ENCODE measurements at regions not wholly inside any gene's neighbourhood (a gene's known extent, or its start where the extent isn't known, plus 50 kb on each side); places are given as distances from the start of the nearest gene placed in this dataset.

GRCh38 chr4:12846368-12846767 is 637.8 kb downstream of the RAB28 start:
- H3K4me1 ChIP-seq (replicated peaks; ENCODE audit: insufficient read depth): no peaks in the 10 kb centered on the region
- H3K9me3 ChIP-seq (ENCODE audit: insufficient read depth, low read depth): no peaks in the 10 kb centered on the region
- H3K27ac ChIP-seq: no peak overlapping the region
- H3K27me3 ChIP-seq (ENCODE audit: insufficient read depth, low read depth): no peaks in the 10 kb centered on the region
- intact Hi-C loops (cut with micrococcal nuclease; ENCODE audit: unreplicated experiment): no loop called here
- no TSS peak for BruUV-seq (replicated peaks)
- ChIA-PET POLR2A (ENCODE audit: unreplicated experiment) (no interaction called here), CTCF (no interaction called here)
- no peaks in the 10 kb centered on the region for H3K9me2 ChIP-seq (ENCODE audit: insufficient read depth)
- TF ChIP-seq EZH2 (IDR thresholded peaks at IDR 0.05; ENCODE audit: low read depth) (no peak), CTCF (conservative IDR thresholded peaks at IDR 0.05) (no peak)
- H3K36me3 ChIP-seq (ENCODE audit: low read depth): no peaks in the 10 kb centered on the region
- no peak overlapping the region for H2AFZ ChIP-seq
- H3K4me3 ChIP-seq: no peak overlapping the region
- no peaks in the 10 kb centered on the region for H4K20me1 ChIP-seq (ENCODE audit: insufficient read depth)
- no peaks in the 10 kb centered on the region for H3F3A ChIP-seq (ENCODE audit: insufficient read depth, low read depth)
- H3K79me2 ChIP-seq (ENCODE audit: low read depth): no peaks in the 10 kb centered on the region
- DNase-seq: no peak
- H3K4me2 ChIP-seq: no peak overlapping the region

DNA sequence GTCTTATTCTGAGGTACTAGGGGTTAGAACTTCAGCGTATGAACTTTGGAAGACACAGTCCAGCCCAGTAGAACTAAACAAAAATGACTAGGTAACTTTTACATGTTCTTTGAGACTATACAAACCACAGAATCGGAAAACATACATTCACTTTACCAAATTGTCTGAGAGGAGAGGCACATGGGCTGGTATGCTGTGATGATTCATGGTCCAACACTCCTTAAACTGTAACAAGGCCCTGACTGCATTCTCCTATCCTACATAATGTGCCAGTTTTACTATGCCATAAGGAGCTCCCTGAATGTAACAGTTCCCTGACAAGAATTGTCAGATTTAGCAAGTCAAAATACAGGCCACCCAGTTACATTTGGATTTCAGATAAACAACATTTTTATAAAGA is 640.0 kb downstream of the RAB28 start:
- intact Hi-C loops (cut with micrococcal nuclease; ENCODE audit: unreplicated experiment): no loop called here
- no peak for DNase-seq
- CTCF ChIA-PET: no interaction called here

GRCh38 chr4:12827966-12828365 is 656.2 kb downstream of the RAB28 start:
- Histone ChIP-seq H3K27ac (no peak overlapping the region), H3F3A (ENCODE audit: insufficient read depth, low read depth) (no peaks in the 10 kb centered on the region), H3K4me1 (replicated peaks; ENCODE audit: insufficient read depth) (no peaks in the 10 kb centered on the region), H4K20me1 (ENCODE audit: insufficient read depth) (no peaks in the 10 kb centered on the region), H3K9me2 (ENCODE audit: insufficient read depth) (no peaks in the 10 kb centered on the region), H3K36me3 (ENCODE audit: low read depth) (no peaks in the 10 kb centered on the region), H3K9me3 (ENCODE audit: insufficient read depth, low read depth) (no peaks in the 10 kb centered on the region), H3K27me3 (ENCODE audit: insufficient read depth, low read depth) (no peaks in the 10 kb centered on the region), H2AFZ (no peak overlapping the region), H3K79me2 (ENCODE audit: low read depth) (no peaks in the 10 kb centered on the region), H3K4me2 (no peak overlapping the region), H3K4me3 (no peak overlapping the region)
- DNase-seq: no peak
- POLR2A ChIA-PET (ENCODE audit: unreplicated experiment): no interaction called here
- CTCF ChIA-PET: no interaction called here
- intact Hi-C loops (cut with micrococcal nuclease; ENCODE audit: unreplicated experiment): no loop called here
- no peak for TF ChIP-seq EZH2 (IDR thresholded peaks at IDR 0.05; ENCODE audit: low read depth)
- no peak for TF ChIP-seq CTCF (conservative IDR thresholded peaks at IDR 0.05)
- BruUV-seq (replicated peaks): no TSS peak

More for the DNA sequence above, 640.0 kb downstream of the RAB28 start:
- Histone ChIP-seq H3F3A (ENCODE audit: insufficient read depth, low read depth) (no peaks in the 10 kb centered on the region), H3K4me2 (no peak overlapping the region), H3K27ac (no peak overlapping the region), H3K36me3 (ENCODE audit: low read depth) (no peaks in the 10 kb centered on the region), H3K4me1 (replicated peaks; ENCODE audit: insufficient read depth) (no peaks in the 10 kb centered on the region), H3K27me3 (ENCODE audit: insufficient read depth, low read depth) (no peaks in the 10 kb centered on the region), H3K9me2 (ENCODE audit: insufficient read depth) (no peaks in the 10 kb centered on the region), H3K79me2 (ENCODE audit: low read depth) (no peaks in the 10 kb centered on the region), H4K20me1 (ENCODE audit: insufficient read depth) (no peaks in the 10 kb centered on the region), H3K4me3 (no peak overlapping the region), H2AFZ (no peak overlapping the region), H3K9me3 (ENCODE audit: insufficient read depth, low read depth) (no peaks in the 10 kb centered on the region)
- TF ChIP-seq CTCF (conservative IDR thresholded peaks at IDR 0.05) (no peak), EZH2 (IDR thresholded peaks at IDR 0.05; ENCODE audit: low read depth) (no peak)
- POLR2A ChIA-PET (ENCODE audit: unreplicated experiment): no interaction called here
- no TSS peak for BruUV-seq (replicated peaks)

Data from PC-9 (cell line).